B cell (primary cell): ENCODE measurements at regions not wholly inside any gene's neighbourhood (a gene's known extent, or its start where the extent isn't known, plus 50 kb on each side); places are given as distances from the start of the nearest gene placed in this dataset.

Experiments
- ATAC-seq: fragments of 200-7000 bp; cut with Tn5 transposase; one replicate; pipeline ENCODE4 v1.10.0; 2021; ENCODE audit warnings: low read depth, mild to moderate bottlenecking, moderate number of reproducible peaks, moderate library complexity
- CTCF ChIA-PET: fragments of 350-600 bp; sonication (Branson Sonifier 250); formaldehyde crosslinking; loops from one replicate; lab custom pipeline; 2021; ENCODE audit warnings: antibody characterized with exemption, inconsistent platforms; lab: Charles Lee
- POLR2A ChIA-PET: fragments of 350-600 bp; sonication (Branson Sonifier 250); formaldehyde crosslinking; loops from one replicate; lab custom pipeline; 2021; ENCODE audit warnings: antibody characterized with exemption; lab: Charles Lee
- DNase-seq: peaks from one replicate; pipeline ENCODE4 v3.0.0; 2013
- H2AFZ ChIP-seq: 2 replicates; pipeline ENCODE4 v1.6.1; 2012; ENCODE audit warnings: mild to moderate bottlenecking, low read depth, low read length; ENCODE audit not compliant: insufficient read depth, poor library complexity, severe bottlenecking
- H3K27ac ChIP-seq, 2 donors: 1 replicate in 1 of 2; 2 replicates in 1 of 2; pipeline ENCODE4 v1.5.1; 2012 to 2013; ENCODE audit warnings: low read length in 2 of 2, mild to moderate bottlenecking in 2 of 2, moderate library complexity in 1 of 2
- H3K27me3 ChIP-seq, 4 experiments: fragments of 200-600 bp in 1 of 4; sonication (generic) in 1 of 4; replicated peaks in 1 of 4; 1 replicate in 2 of 4; 2 replicates in 2 of 4; pipeline versions ENCODE4 v1.6.1 to v1.7.0; 2013 to 2016; ENCODE audit warnings: low read length in 3 of 4, mild to moderate bottlenecking in 2 of 4, mixed read lengths in 1 of 4, moderate library complexity in 1 of 4; ENCODE audit not compliant: insufficient read depth in 4 of 4, control insufficient read depth in 3 of 4; ENCODE audit errors: control extremely low read depth in 1 of 4
- H3K36me3 ChIP-seq, 2 experiments: replicated peaks in 1 of 2; 1 replicate in 1 of 2; 2 replicates in 1 of 2; pipeline versions ENCODE4 v1.6.1 to v1.7.1; 2013; ENCODE audit warnings: low read length in 1 of 2; ENCODE audit not compliant: insufficient read depth in 2 of 2, control insufficient read depth in 1 of 2; ENCODE audit errors: control extremely low read depth in 1 of 2, extremely low read depth in 1 of 2
- H3K4me1 ChIP-seq, 2 donors: fragments of 200-600 bp in 1 of 2; sonication (generic) in 1 of 2; 1 replicate in 1 of 2; 2 replicates in 1 of 2; pipeline versions ENCODE4 v1.5.1 to v1.6.1; 2013 to 2017; ENCODE audit warnings: low read length in 2 of 2; ENCODE audit not compliant: control insufficient read depth in 2 of 2, insufficient read depth in 2 of 2
- H3K4me2 ChIP-seq: replicated peaks from 2 replicates; pipeline ENCODE3; 2012; ENCODE audit warnings: mild to moderate bottlenecking, low read depth, low read length; ENCODE audit not compliant: poor library complexity, severe bottlenecking
- H3K4me3 ChIP-seq, 5 experiments: fragments of 200-600 bp in 1 of 5; sonication (generic) in 1 of 5; 1 replicate in 3 of 5; 2 replicates in 2 of 5; pipeline versions ENCODE4 v1.5.1 to v1.7.0; 2011 to 2016; ENCODE audit warnings: low read length in 4 of 5, mild to moderate bottlenecking in 4 of 5, low read depth in 2 of 5, control low read depth in 1 of 5, moderate library complexity in 1 of 5; ENCODE audit not compliant: insufficient read depth in 1 of 5; ENCODE audit errors: control extremely low read depth in 1 of 5, extremely low read depth in 1 of 5
- H3K79me2 ChIP-seq: fragments of 200-600 bp; sonication (generic); one replicate; pipeline ENCODE4 v1.6.0; 2016; ENCODE audit warnings: low read length; ENCODE audit not compliant: control insufficient read depth, insufficient read depth
- H3K9ac ChIP-seq: fragments of 200-600 bp; sonication (generic); 2 replicates; pipeline ENCODE4 v1.6.1; 2017; ENCODE audit warnings: mild to moderate bottlenecking, low read length, moderate library complexity
- H3K9me3 ChIP-seq, 3 donors: one replicate each; pipeline versions ENCODE4 v1.6.1 to v1.7.1; 2013; ENCODE audit warnings: low read length in 2 of 3; ENCODE audit not compliant: control insufficient read depth in 2 of 3, insufficient read depth in 1 of 3; ENCODE audit errors: control extremely low read depth in 1 of 3
- H4K20me1 ChIP-seq: 2 replicates; pipeline ENCODE4 v1.6.0; 2012; ENCODE audit warnings: mild to moderate bottlenecking, low read length; ENCODE audit not compliant: insufficient read depth, control insufficient read depth, poor library complexity, severe bottlenecking
- H3K27ac Mint-ChIP-seq: one replicate; pipeline ENCODE4 v1.8.0; 2021; ENCODE audit warnings: mixed read lengths
- H3K27me3 Mint-ChIP-seq: one replicate; pipeline ENCODE4 v1.8.0; 2021; ENCODE audit warnings: mixed read lengths
- H3K4me1 Mint-ChIP-seq: one replicate; pipeline ENCODE4 v1.8.0; 2021; ENCODE audit warnings: mixed read lengths
- H3K4me3 Mint-ChIP-seq: one replicate; pipeline ENCODE4 v1.8.0; 2021; ENCODE audit warnings: mixed read lengths
- H3K9me3 Mint-ChIP-seq: one replicate; pipeline ENCODE4 v1.8.0; 2022; ENCODE audit warnings: mixed read lengths; ENCODE audit not compliant: insufficient read depth
- CTCF ChIP-seq: fragments of 200-600 bp; IDR thresholded peaks from one replicate; pipeline ENCODE4 v1.8.0; 2022; ENCODE audit warnings: antibody characterized with exemption, mild to moderate bottlenecking
- EZH2 ChIP-seq: IDR thresholded peaks from 2 replicates; pipeline ENCODE4 v1.6.1; 2012; ENCODE audit warnings: borderline replicate concordance, low read depth, mild to moderate bottlenecking, moderate library complexity, low read length; ENCODE audit not compliant: insufficient read depth, poor library complexity, severe bottlenecking
- WGBS: methylation state at CpG from one replicate; pipeline ENCODE4 v1.1.5; 2013; ENCODE audit warnings: missing lambda C conversion rate; ENCODE audit not compliant: insufficient coverage; 5-methylcytosine and 5-hydroxymethylcytosine counted together
- intact Hi-C: fragments of 100-400 bp; cut with micrococcal nuclease; formaldehyde crosslinking; loops from one replicate; pipeline ENCODE4 v1.10.0; 2022

- Mint-ChIP-seq H3K4me3 (no peak overlapping the region), H3K9me3 (no peaks in the 10 kb centered on the region), H3K27me3 (peaks cover 7% of the 10 kb centered on the region), H3K27ac (no peak overlapping the region), H3K4me1 (peaks cover 3% of the 10 kb centered on the region)
- H3K27ac ChIP-seq = no peak overlapping the region
- H3K9ac ChIP-seq = no peak overlapping the region
- H2AFZ ChIP-seq = no peak overlapping the region
- intact Hi-C loops = no loop called here
- TF ChIP-seq EZH2 = no peak
- no peak for TF ChIP-seq CTCF
- H3K4me2 ChIP-seq = no peak overlapping the region
- H3K36me3 ChIP-seq = no peaks in the 10 kb centered on the region
- H3K4me3 ChIP-seq = no peak overlapping the region
- DNase-seq (no peak), ATAC-seq (no peak)
- H3K79me2 ChIP-seq = no peaks in the 10 kb centered on the region
- ChIA-PET POLR2A (no interaction called here), CTCF (no interaction called here)
- 58% methylated on average over 3 of the region's 3 CpGs for WGBS
- H3K9me3 ChIP-seq = no peaks in the 10 kb centered on the region
- H4K20me1 ChIP-seq = no peaks in the 10 kb centered on the region
- H3K27me3 ChIP-seq = peaks cover 0 to 5% (median 0%) of the 10 kb centered on the region in 4 experiments
- no peaks in the 10 kb centered on the region for H3K4me1 ChIP-seq
Measured at GRCh38 chr20:60206259-60206658, 248.0 kb downstream of the CDH26 start.

- Histone ChIP-seq H4K20me1 (no peaks in the 10 kb centered on the region), H3K4me2 (no peak overlapping the region), H3K79me2 (no peaks in the 10 kb centered on the region), H3K4me3 (no peak overlapping the region), H3K9ac (no peak overlapping the region), H3K27ac (no peak overlapping the region), H3K4me1 (no peaks in the 10 kb centered on the region), H3K36me3 (no peaks in the 10 kb centered on the region), H3K27me3 (peaks cover 0 to 5% (median 0%) of the 10 kb centered on the region in 4 experiments), H2AFZ (no peak overlapping the region), H3K9me3 (no peaks in the 10 kb centered on the region)
- ChIA-PET POLR2A (no interaction called here), CTCF (no interaction called here)
- H3K27me3 Mint-ChIP-seq = peaks cover 7% of the 10 kb centered on the region
- TF ChIP-seq CTCF (no peak), EZH2 (no peak)
- DNase-seq (no peak), ATAC-seq (no peak)
- WGBS = 63% methylated on average over 3 of the region's 4 CpGs
- no peak overlapping the region for H3K4me3 Mint-ChIP-seq
- intact Hi-C loops = no loop called here
- H3K9me3 Mint-ChIP-seq = no peaks in the 10 kb centered on the region
- H3K27ac Mint-ChIP-seq = no peak overlapping the region
- peaks cover 3% of the 10 kb centered on the region for H3K4me1 Mint-ChIP-seq
Measured at GRCh38 chr20:60209048-60209447, 250.8 kb downstream of the CDH26 start.
